ENCODE measurements at regions not wholly inside any gene's neighbourhood (a gene's known extent, or its start where the extent isn't known, plus 50 kb on each side); places are given as distances from the start of the nearest gene placed in this dataset.

DNA sequence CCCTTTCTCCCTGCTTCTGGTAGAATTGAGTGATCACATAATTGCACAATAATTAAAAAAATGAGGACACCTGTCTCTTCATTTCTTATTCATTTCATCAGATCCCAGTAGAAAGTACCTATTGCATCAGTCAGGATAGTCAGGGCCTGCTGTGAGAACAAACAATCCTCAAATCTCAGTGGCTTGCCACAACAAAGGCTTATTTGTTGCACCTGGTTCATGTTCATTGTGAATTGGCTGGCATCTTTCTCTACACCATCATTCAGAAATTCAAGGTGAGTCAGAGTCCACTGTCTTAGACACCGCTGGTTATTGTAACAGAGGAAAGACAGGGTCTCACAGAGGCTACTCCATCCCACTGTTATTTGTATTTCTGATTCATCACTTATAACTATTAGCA, 409.8 kb downstream of the STIM2 start (continued):
- TF ChIP-seq PKNOX1 (IDR thresholded peaks at IDR 0.05), result no peak

- no peak for TF ChIP-seq NR2F1 (conservative IDR thresholded peaks at IDR 0.05)
- Histone ChIP-seq H3K4me1 (ENCODE audit: control insufficient read depth, insufficient read depth, low read length) (no peaks in the 10 kb centered on the region), H3K9ac (ENCODE audit: control insufficient read depth, insufficient read depth, low read length) (no peak overlapping the region), H4K20me1 (ENCODE audit: control insufficient read depth, insufficient read depth) (no peaks in the 10 kb centered on the region), H2AFZ (ENCODE audit: control insufficient read depth, low read depth, low read length) (no peak overlapping the region), H3K4me2 (ENCODE audit: control insufficient read depth, insufficient read depth) (no peak overlapping the region), H3K36me3 (ENCODE audit: control insufficient read depth in 2 of 2, insufficient read depth in 2 of 2, low read length in 1 of 2) (no peaks in the 10 kb centered on the region), H3K27ac (ENCODE audit: control insufficient read depth, insufficient read depth) (no peak overlapping the region), H3K79me2 (ENCODE audit: control insufficient read depth, insufficient read depth, low read length) (no peaks in the 10 kb centered on the region), H3K4me3 (no peak overlapping the region), H3K9me3 (replicated peaks; ENCODE audit: control insufficient read depth, insufficient read depth, low read length) (no peaks in the 10 kb centered on the region), H3K27me3 (replicated peaks in 1 of 2; ENCODE audit: control insufficient read depth in 2 of 2, insufficient read depth in 2 of 2, low read length in 1 of 2) (no peaks in the 10 kb centered on the region)
- RAD21 ChIA-PET (ENCODE audit: unreplicated experiment), result no interaction called here
- no TSS peak for BruUV-seq (replicated peaks)
- CTCF ChIA-PET, result interaction anchor here (1.0 kb wide), 1 partner anchor 10 kb away, joined by 3 read pairs; no protein-coding TSS in a partner anchor
- no peak for DNase-seq (ENCODE audit: low read depth, low spot score)
- in situ Hi-C loops (cut with MboI), result no loop called here
- ATAC-seq, result no peak
- 0% methylated on average over 4 of the region's 4 CpGs for whole genome bisulfite sequencing (ENCODE audit: insufficient coverage, insufficient replicate concordance, low lambda C conversion rate, missing lambda C conversion rate)
- POLR2A ChIA-PET, result no interaction called here
- SMC1A ChIA-PET (ENCODE audit: uncharacterized antibody, unreplicated experiment), result no interaction called here
- intact Hi-C loops (cut with micrococcal nuclease; ENCODE audit: unreplicated experiment), result no loop called here
- FAIRE-seq, result no peak
Observed at GRCh38 chr4:27271555-27271954, 410.9 kb downstream of the STIM2 start.

- Histone ChIP-seq H4K20me1 (ENCODE audit: control insufficient read depth, insufficient read depth) (no peaks in the 10 kb centered on the region), H3K4me2 (ENCODE audit: control insufficient read depth, insufficient read depth) (no peak overlapping the region), H3K9ac (ENCODE audit: control insufficient read depth, insufficient read depth, low read length) (no peak overlapping the region), H3K36me3 (ENCODE audit: control insufficient read depth in 2 of 2, insufficient read depth in 2 of 2, low read length in 1 of 2) (no peaks in the 10 kb centered on the region), H3K79me2 (ENCODE audit: control insufficient read depth, insufficient read depth, low read length) (no peaks in the 10 kb centered on the region), H3K27me3 (replicated peaks in 1 of 2; ENCODE audit: control insufficient read depth in 2 of 2, insufficient read depth in 2 of 2, low read length in 1 of 2) (no peaks in the 10 kb centered on the region), H3K9me3 (replicated peaks; ENCODE audit: control insufficient read depth, insufficient read depth, low read length) (no peaks in the 10 kb centered on the region), H3K27ac (ENCODE audit: control insufficient read depth, insufficient read depth) (no peak overlapping the region), H3K4me1 (ENCODE audit: control insufficient read depth, insufficient read depth, low read length) (no peaks in the 10 kb centered on the region), H3K4me3 (no peak overlapping the region), H2AFZ (ENCODE audit: control insufficient read depth, low read depth, low read length) (no peak overlapping the region)
- WGBS (ENCODE audit: insufficient coverage, insufficient replicate concordance, low lambda C conversion rate, missing lambda C conversion rate), result 0% methylated on average over 1 of the region's 1 CpG
- no peak for ATAC-seq
- FAIRE-seq, result no peak
- no peak for DNase-seq (ENCODE audit: low read depth, low spot score)
- intact Hi-C loops (cut with micrococcal nuclease; ENCODE audit: unreplicated experiment) (no loop called here), in situ Hi-C loops (cut with MboI) (no loop called here)
- ChIA-PET RAD21 (ENCODE audit: unreplicated experiment) (no interaction called here), POLR2A (no interaction called here), CTCF (interaction anchor here (1.0 kb wide), 1 partner anchor 11 kb away, joined by 3 read pairs; no protein-coding TSS in a partner anchor), SMC1A (ENCODE audit: uncharacterized antibody, unreplicated experiment) (no interaction called here)
- no TSS peak for BruUV-seq (replicated peaks)
- TF ChIP-seq RB1 (IDR thresholded peaks at IDR 0.05; ENCODE audit: borderline replicate concordance), result no peak
- no peak for TF ChIP-seq POLR2AphosphoS2 (IDR thresholded peaks at IDR 0.05; ENCODE audit: low read depth, low read length)
- no peak for TF ChIP-seq RUNX3 (IDR thresholded peaks at IDR 0.05; ENCODE audit: low read length)
- TF ChIP-seq PML (IDR thresholded peaks at IDR 0.05; ENCODE audit: low read length), result no peak
- TF ChIP-seq DPF2 (IDR thresholded peaks at IDR 0.05), result no peak
- no peak for TF ChIP-seq ZBED1 (IDR thresholded peaks at IDR 0.05; ENCODE audit: borderline replicate concordance)
- no peak for TF ChIP-seq STAT1 (conservative IDR thresholded peaks at IDR 0.05)
- TF ChIP-seq, protein P1, sequence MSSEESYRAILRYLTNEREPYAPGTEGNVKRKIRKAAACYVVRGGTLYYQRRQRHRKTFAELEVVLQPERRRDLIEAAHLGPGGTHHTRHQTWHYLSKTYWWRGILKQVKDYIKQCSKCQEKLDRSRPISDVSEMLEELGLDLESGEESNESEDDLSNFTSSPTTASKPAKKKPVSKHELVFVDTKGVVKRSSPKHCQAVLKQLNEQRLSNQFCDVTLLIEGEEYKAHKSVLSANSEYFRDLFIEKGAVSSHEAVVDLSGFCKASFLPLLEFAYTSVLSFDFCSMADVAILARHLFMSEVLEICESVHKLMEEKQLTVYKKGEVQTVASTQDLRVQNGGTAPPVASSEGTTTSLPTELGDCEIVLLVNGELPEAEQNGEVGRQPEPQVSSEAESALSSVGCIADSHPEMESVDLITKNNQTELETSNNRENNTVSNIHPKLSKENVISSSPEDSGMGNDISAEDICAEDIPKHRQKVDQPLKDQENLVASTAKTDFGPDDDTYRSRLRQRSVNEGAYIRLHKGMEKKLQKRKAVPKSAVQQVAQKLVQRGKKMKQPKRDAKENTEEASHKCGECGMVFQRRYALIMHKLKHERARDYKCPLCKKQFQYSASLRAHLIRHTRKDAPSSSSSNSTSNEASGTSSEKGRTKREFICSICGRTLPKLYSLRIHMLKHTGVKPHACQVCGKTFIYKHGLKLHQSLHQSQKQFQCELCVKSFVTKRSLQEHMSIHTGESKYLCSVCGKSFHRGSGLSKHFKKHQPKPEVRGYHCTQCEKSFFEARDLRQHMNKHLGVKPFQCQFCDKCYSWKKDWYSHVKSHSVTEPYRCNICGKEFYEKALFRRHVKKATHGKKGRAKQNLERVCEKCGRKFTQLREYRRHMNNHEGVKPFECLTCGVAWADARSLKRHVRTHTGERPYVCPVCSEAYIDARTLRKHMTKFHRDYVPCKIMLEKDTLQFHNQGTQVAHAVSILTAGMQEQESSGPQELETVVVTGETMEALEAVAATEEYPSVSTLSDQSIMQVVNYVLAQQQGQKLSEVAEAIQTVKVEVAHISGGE (CRISPR knock-in tag; IDR thresholded peaks at IDR 0.05), result no peak
- TF ChIP-seq GABPA (IDR thresholded peaks at IDR 0.05; ENCODE audit: low read depth), result no peak
- no peak for TF ChIP-seq ZNF24 (IDR thresholded peaks at IDR 0.05)
- no peak for TF ChIP-seq ZNF274 (IDR thresholded peaks at IDR 0.05; ENCODE audit: insufficient read depth, insufficient read length)
- TF ChIP-seq SMC3 (IDR thresholded peaks at IDR 0.05; ENCODE audit: borderline replicate concordance, low read length), result no peak
- no peak for TF ChIP-seq IKZF2 (IDR thresholded peaks at IDR 0.05)
- no peak for TF ChIP-seq MEF2A (IDR thresholded peaks at IDR 0.05; ENCODE audit: insufficient read depth, low read depth, low read length)
Observed at GRCh38 chr4:27272217-27272616, 411.6 kb downstream of the STIM2 start.

Measured in GM12878 (cell line).